Body of pancreas (tissue), 4 donors: ENCODE measurements at regions not wholly inside any gene's neighbourhood (a gene's known extent, or its start where the extent isn't known, plus 50 kb on each side); places are given as distances from the start of the nearest gene placed in this dataset.
"Not testable (repeated sequence)": the region's sequence is repeated elsewhere in the genome, so short reads cannot be mapped to it uniquely, and the experiment has no call there.

Experiments used
- ATAC-seq: fragments of 150-250 bp; one replicate; pipeline ENCODE4 v1.9.1; 2016
- DNase-seq, 4 donors: peaks; one replicate each; pipeline ENCODE4 v3.0.0-alpha.2; 2019
- H3K27ac ChIP-seq, 4 donors: fragments of 200-600 bp; sonication (generic); 1 replicate in 3 of 4; 2 replicates in 1 of 4; pipeline versions ENCODE4 v1.5.1 to v1.6.1; 2016 to 2019; ENCODE audit warnings: mild to moderate bottlenecking in 1 of 4, mixed read lengths in 1 of 4, moderate library complexity in 1 of 4
- H3K27me3 ChIP-seq, 2 donors: fragments of 200-600 bp; sonication (generic); one replicate each; pipeline ENCODE4 v1.6.0; 2016; ENCODE audit warnings: mild to moderate bottlenecking in 1 of 2
- H3K36me3 ChIP-seq, 2 donors: fragments of 200-600 bp; sonication (generic); replicated peaks in 1 of 2; 2 replicates each; pipeline ENCODE4 v1.5.1; 2016; ENCODE audit warnings: low read depth in 2 of 2; ENCODE audit not compliant: insufficient read depth in 1 of 2
- H3K4me1 ChIP-seq: fragments of 200-600 bp; sonication (generic); one replicate; pipeline ENCODE4 v1.6.0; 2016
- H3K4me3 ChIP-seq, 2 donors: fragments of 200-600 bp; sonication (generic); 1 replicate in 1 of 2; 2 replicates in 1 of 2; pipeline ENCODE4 v1.5.1; 2016 to 2019
- H3K9me3 ChIP-seq, 3 donors: fragments of 200-600 bp; sonication (generic); 1 replicate in 2 of 3; 2 replicates in 1 of 3; pipeline ENCODE4 v1.5.1; 2016
- WGBS, 2 donors: methylation state at CpG; one replicate each; pipeline ENCODE4 v1.1.5; 2017; 5-methylcytosine and 5-hydroxymethylcytosine counted together
- intact Hi-C: fragments of 100-400 bp; cut with DNase I; formaldehyde crosslinking; loops from one replicate; pipeline ENCODE4 v1.15.1; 2023

GRCh38 chr10:46645110-46645509, 66.2 kb downstream of the SYT15 start:
- 60 to 62% methylated on average over 1 of the region's 1 CpG for WGBS, 2 donors
- intact Hi-C loops: not testable (repeated sequence)

DNA sequence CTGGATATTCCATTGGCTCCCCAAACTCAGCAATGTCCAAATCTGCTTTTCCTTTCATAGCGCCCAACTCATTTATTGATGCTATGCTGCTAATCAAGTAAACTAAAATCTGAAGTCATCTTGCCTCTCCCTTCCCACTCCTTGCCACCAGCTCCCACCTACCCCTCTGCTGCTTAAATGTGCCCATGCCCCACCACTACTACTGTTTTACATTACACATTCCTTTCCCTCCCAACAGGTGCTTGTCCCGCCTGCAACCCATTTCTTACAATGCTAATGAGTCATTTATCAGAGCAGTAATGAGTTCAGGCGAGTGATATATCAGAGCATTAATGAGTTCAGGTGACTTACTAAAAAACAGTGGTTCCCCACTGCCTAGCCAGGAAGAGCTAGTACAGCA, 67.2 kb downstream of the SYT15 start:
- H3K9me3 ChIP-seq, H3K4me1 ChIP-seq, H3K4me3 ChIP-seq, intact Hi-C loops, H3K27me3 ChIP-seq, ATAC-seq, DNase-seq, H3K27ac ChIP-seq, H3K36me3 ChIP-seq: not testable (repeated sequence)
- 50 to 77% methylated on average over 2 of the region's 3 CpGs for WGBS, 2 donors

More at GRCh38 chr10:46645110-46645509, 66.2 kb downstream of the SYT15 start:
- not testable (repeated sequence) for H3K36me3 ChIP-seq, H3K4me1 ChIP-seq, H3K27ac ChIP-seq, H3K27me3 ChIP-seq, DNase-seq, H3K4me3 ChIP-seq, H3K9me3 ChIP-seq, ATAC-seq

- DNase-seq, H3K4me3 ChIP-seq, H3K27me3 ChIP-seq, intact Hi-C loops, ATAC-seq, H3K9me3 ChIP-seq, H3K27ac ChIP-seq, H3K4me1 ChIP-seq, H3K36me3 ChIP-seq: not testable (repeated sequence)
- 44% methylated on average over 1 of the region's 5 CpGs; no CpG with 5 or more reads in 1 of the 2 donors for WGBS, 2 donors
Observed at GRCh38 chr10:46650967-46651366, 72.0 kb downstream of the SYT15 start.

GRCh38 chr10:46657437-46657836, 78.5 kb downstream of the SYT15 start:
- H3K4me3 ChIP-seq, intact Hi-C loops, ATAC-seq, H3K27ac ChIP-seq, H3K4me1 ChIP-seq, DNase-seq, H3K9me3 ChIP-seq, H3K27me3 ChIP-seq, H3K36me3 ChIP-seq: not testable (repeated sequence)
- no CpG with 5 or more reads among the region's 3 CpGs for WGBS, 2 donors

- ATAC-seq, H3K4me1 ChIP-seq, H3K27ac ChIP-seq, H3K9me3 ChIP-seq, DNase-seq, intact Hi-C loops, H3K4me3 ChIP-seq, H3K27me3 ChIP-seq, H3K36me3 ChIP-seq: not testable (repeated sequence)
- 25 to 31% methylated on average over 1 of the region's 8 CpGs for WGBS, 2 donors
Observed at GRCh38 chr10:46660027-46660834, 81.3 kb downstream of the SYT15 start.

GRCh38 chr10:46660835-46661164, 81.9 kb downstream of the SYT15 start:
- H3K4me3 ChIP-seq, DNase-seq, H3K27me3 ChIP-seq, H3K4me1 ChIP-seq, H3K36me3 ChIP-seq, H3K27ac ChIP-seq, ATAC-seq, H3K9me3 ChIP-seq, intact Hi-C loops: not testable (repeated sequence)

- WGBS, 2 donors: 56% methylated on average over 1 of the region's 1 CpG; no CpG with 5 or more reads in 1 of the 2 donors
- intact Hi-C loops: not testable (repeated sequence)
Observed at GRCh38 chr10:46665536-46665935, 86.6 kb downstream of the SYT15 start.

DNA sequence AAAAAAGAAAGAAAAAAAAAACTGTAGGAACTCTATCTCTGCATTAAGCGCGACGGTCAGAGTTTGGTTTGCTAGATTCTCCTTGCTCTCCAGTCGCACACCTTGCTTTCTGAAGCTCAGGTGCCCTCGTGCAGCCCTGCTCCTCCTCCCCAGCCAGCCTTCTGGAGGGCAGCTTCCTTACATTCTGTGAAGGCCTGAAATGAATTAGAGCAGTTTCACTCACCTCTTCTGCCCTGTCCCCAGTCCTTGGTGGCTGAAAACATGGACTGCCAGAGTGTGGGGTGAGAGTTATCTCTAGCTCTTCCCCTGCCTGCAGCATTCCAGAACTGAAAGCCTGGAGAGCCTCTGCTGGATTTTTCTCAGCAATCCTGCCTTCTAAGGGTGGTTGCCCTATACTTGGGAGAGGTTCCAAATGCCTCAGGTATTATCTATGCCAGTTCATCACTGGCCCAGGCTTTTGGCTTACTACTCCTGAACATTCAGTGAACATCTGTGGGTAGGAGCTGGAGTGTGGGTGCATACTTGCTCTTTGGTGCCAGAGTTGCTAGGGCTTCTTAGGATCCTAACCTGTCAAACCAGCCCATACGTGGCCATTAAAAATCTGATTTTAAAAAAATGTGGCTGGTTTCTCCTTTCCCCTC, 89.5 kb downstream of the SYT15 start:
- DNase-seq, H3K4me1 ChIP-seq, intact Hi-C loops, H3K27me3 ChIP-seq, H3K4me3 ChIP-seq, H3K27ac ChIP-seq, H3K36me3 ChIP-seq, ATAC-seq, H3K9me3 ChIP-seq: not testable (repeated sequence)
- WGBS, 2 donors: 77 to 86% methylated on average over 6 of the region's 6 CpGs

More at GRCh38 chr10:46665536-46665935, 86.6 kb downstream of the SYT15 start:
- not testable (repeated sequence) for H3K27ac ChIP-seq, H3K4me3 ChIP-seq, H3K27me3 ChIP-seq, DNase-seq, H3K36me3 ChIP-seq, ATAC-seq, H3K9me3 ChIP-seq, H3K4me1 ChIP-seq

- H3K27ac ChIP-seq, H3K4me1 ChIP-seq, H3K27me3 ChIP-seq, H3K36me3 ChIP-seq, ATAC-seq, DNase-seq, H3K9me3 ChIP-seq, intact Hi-C loops, H3K4me3 ChIP-seq: not testable (repeated sequence)
- WGBS, 2 donors: no CpG with 5 or more reads among the region's 8 CpGs
Observed at GRCh38 chr10:46677836-46678435, 99.0 kb downstream of the SYT15 start.

GRCh38 chr10:46691397-46691796, 112.5 kb downstream of the SYT15 start:
- H3K27me3 ChIP-seq, H3K4me3 ChIP-seq, DNase-seq, intact Hi-C loops, H3K9me3 ChIP-seq, ATAC-seq, H3K4me1 ChIP-seq, H3K27ac ChIP-seq, H3K36me3 ChIP-seq: not testable (repeated sequence)
- no CpG with 5 or more reads among the region's 2 CpGs for WGBS, 2 donors

- H3K27me3 ChIP-seq, H3K4me3 ChIP-seq, H3K9me3 ChIP-seq, intact Hi-C loops, H3K36me3 ChIP-seq, ATAC-seq, H3K27ac ChIP-seq, H3K4me1 ChIP-seq: not testable (repeated sequence)
- DNase-seq: peak in 2 of 4 donors; percentile 1 to 2
- WGBS, 2 donors: 0% methylated on average over 1 of the region's 2 CpGs; no CpG with 5 or more reads in 1 of the 2 donors
Observed at GRCh38 chr10:46693218-46693617, 114.3 kb downstream of the SYT15 start.

- DNase-seq, H3K27ac ChIP-seq, H3K27me3 ChIP-seq, H3K4me3 ChIP-seq, H3K36me3 ChIP-seq, ATAC-seq, H3K9me3 ChIP-seq, H3K4me1 ChIP-seq, intact Hi-C loops: not testable (repeated sequence)
Observed at GRCh38 chr10:46717264-46717663, 138.3 kb downstream of the SYT15 start.
